ENCODE measurements at regions not wholly inside any gene's neighbourhood (a gene's known extent, or its start where the extent isn't known, plus 50 kb on each side); places are given as distances from the start of the nearest gene placed in this dataset.

- H3K9me3 ChIP-seq = no peaks in the 10 kb centered on the region
- no peak overlapping the region for H3K27ac ChIP-seq
- H3K4me3 ChIP-seq = no peak overlapping the region
- intact Hi-C loops (cut with DNase I; ENCODE audit: low total_unique reads) = loop anchor here (10.0 kb wide), 1 partner anchor 356 kb away; no protein-coding TSS in a partner anchor
- H3K36me3 ChIP-seq (ENCODE audit: low read depth, missing control alignments) = no peaks in the 10 kb centered on the region
- WGBS, 2 donors = 68 to 85% methylated on average over 2 of the region's 2 CpGs
- no peaks in the 10 kb centered on the region for H3K4me1 ChIP-seq
- TF ChIP-seq POLR2A (IDR thresholded peaks at IDR 0.05) = no peak
- no peak for TF ChIP-seq CTCF (IDR thresholded peaks at IDR 0.05)
- no peaks in the 10 kb centered on the region for H3K27me3 ChIP-seq
- no peak for DNase-seq
These were observed 79.1 kb upstream of the PMAIP1 start for GRCh38 chr18:59820663-59821062.

- no peaks in the 10 kb centered on the region for H3K9me3 ChIP-seq
- no peak for DNase-seq
- TF ChIP-seq CTCF (IDR thresholded peaks at IDR 0.05) (no peak), POLR2A (IDR thresholded peaks at IDR 0.05) (no peak)
- WGBS, 2 donors = 77 to 81% methylated on average over 5 of the region's 5 CpGs
- H3K27me3 ChIP-seq = no peaks in the 10 kb centered on the region
- H3K4me3 ChIP-seq = no peak overlapping the region
- H3K36me3 ChIP-seq (ENCODE audit: low read depth, missing control alignments) = no peaks in the 10 kb centered on the region
- H3K4me1 ChIP-seq = no peaks in the 10 kb centered on the region
- intact Hi-C loops (cut with DNase I; ENCODE audit: low total_unique reads) = no loop called here
- no peak overlapping the region for H3K27ac ChIP-seq
These were observed 81.0 kb upstream of the PMAIP1 start for GRCh38 chr18:59818769-59819168.

DNA sequence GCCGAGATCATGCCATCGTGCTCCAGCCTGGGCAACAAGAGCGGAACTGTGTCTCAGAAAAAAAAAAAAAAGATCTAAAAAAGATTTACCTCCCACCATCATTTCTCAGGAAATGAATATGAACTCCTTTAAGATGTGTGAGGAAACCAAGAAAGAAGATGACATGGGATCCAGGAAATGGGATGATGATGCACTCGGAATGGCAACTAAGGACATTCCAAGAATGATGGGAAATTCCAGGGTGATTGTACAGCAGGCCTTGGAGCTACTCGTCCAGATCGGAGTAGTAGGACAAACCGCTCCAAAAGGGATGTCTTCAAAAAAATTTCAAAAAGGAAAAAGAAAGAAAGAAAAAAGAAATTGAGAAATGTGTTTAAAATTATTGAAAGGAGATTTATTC, 84.9 kb upstream of the PMAIP1 start:
- no peak for DNase-seq
- no peak overlapping the region for H3K27ac ChIP-seq
- H3K4me3 ChIP-seq = no peak overlapping the region
- no peak for TF ChIP-seq CTCF (IDR thresholded peaks at IDR 0.05)
- no peak for TF ChIP-seq POLR2A (IDR thresholded peaks at IDR 0.05)
- H3K4me1 ChIP-seq = no peaks in the 10 kb centered on the region
- intact Hi-C loops (cut with DNase I; ENCODE audit: low total_unique reads) = no loop called here
- no peaks in the 10 kb centered on the region for H3K9me3 ChIP-seq
- 67 to 75% methylated on average over 7 of the region's 7 CpGs for WGBS, 2 donors
- no peaks in the 10 kb centered on the region for H3K36me3 ChIP-seq (ENCODE audit: low read depth, missing control alignments)
- no peaks in the 10 kb centered on the region for H3K27me3 ChIP-seq

DNA sequence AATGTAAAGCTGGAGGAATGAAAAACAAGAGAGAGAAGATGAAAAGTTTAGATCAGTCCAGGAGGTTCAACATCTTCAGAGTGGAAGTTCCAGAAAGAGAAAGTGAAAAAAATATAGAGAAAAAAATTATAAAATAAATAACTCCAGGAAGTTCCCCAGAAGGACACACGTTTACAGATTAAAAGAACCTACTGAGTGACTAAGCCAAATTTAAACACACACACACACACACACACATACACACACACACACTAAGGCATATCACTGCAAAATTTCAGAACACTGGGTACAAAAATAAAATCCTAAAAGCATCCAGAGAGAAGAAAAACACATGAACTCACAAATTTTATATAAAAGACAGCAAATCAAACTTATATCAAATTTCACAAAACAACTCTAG, 85.9 kb upstream of the PMAIP1 start:
- no peak for TF ChIP-seq POLR2A (IDR thresholded peaks at IDR 0.05)
- no peak for TF ChIP-seq CTCF (IDR thresholded peaks at IDR 0.05)
- Histone ChIP-seq H3K9me3 (no peaks in the 10 kb centered on the region), H3K4me3 (no peak overlapping the region), H3K4me1 (no peaks in the 10 kb centered on the region), H3K36me3 (ENCODE audit: low read depth, missing control alignments) (no peaks in the 10 kb centered on the region), H3K27me3 (no peaks in the 10 kb centered on the region), H3K27ac (no peak overlapping the region)
- WGBS, 2 donors = 26 to 52% methylated on average over 1 of the region's 1 CpG
- intact Hi-C loops (cut with DNase I; ENCODE audit: low total_unique reads) = no loop called here
- DNase-seq = no peak

- Histone ChIP-seq H3K9me3 (no peaks in the 10 kb centered on the region), H3K27ac (no peak overlapping the region), H3K36me3 (ENCODE audit: low read depth, missing control alignments) (no peaks in the 10 kb centered on the region), H3K27me3 (no peaks in the 10 kb centered on the region), H3K4me1 (no peaks in the 10 kb centered on the region), H3K4me3 (no peak overlapping the region)
- no peak for DNase-seq
- intact Hi-C loops (cut with DNase I; ENCODE audit: low total_unique reads) = no loop called here
- 23 to 38% methylated on average over 2 of the region's 2 CpGs for WGBS, 2 donors
- TF ChIP-seq CTCF (IDR thresholded peaks at IDR 0.05) (no peak), POLR2A (IDR thresholded peaks at IDR 0.05) (no peak)
These were observed 88.9 kb upstream of the PMAIP1 start for GRCh38 chr18:59810735-59811520.
